HG03108 (cell line): ENCODE measurements at regions not wholly inside any gene's neighbourhood (a gene's known extent, or its start where the extent isn't known, plus 50 kb on each side); places are given as distances from the start of the nearest gene placed in this dataset.

ENCODE experiments used
- ATAC-seq: cut with Tn5 transposase; IDR thresholded peaks from one replicate; pipeline ENCODE4 v1.9.1; 2021; ENCODE audit warnings: moderate library complexity; ENCODE audit not compliant: unreplicated experiment

- ATAC-seq, result no peak
These were observed 170.1 kb upstream of the GRIP1 start for GRCh38 chr12:66848967-66849366.

GRCh38 chr12:66851134-66851533 is 172.3 kb upstream of the GRIP1 start:
- no peak for ATAC-seq

- ATAC-seq, result no peak
These were observed 173.2 kb upstream of the GRIP1 start for GRCh38 chr12:66852091-66852490.

- no peak for ATAC-seq
These were observed 173.9 kb upstream of the GRIP1 start for GRCh38 chr12:66852765-66853164.

GRCh38 chr12:66859751-66860440 is 181.0 kb upstream of the GRIP1 start:
- no peak for ATAC-seq

- no peak for ATAC-seq
These were observed 182.2 kb upstream of the GRIP1 start for GRCh38 chr12:66860752-66861750.

- ATAC-seq, result no peak
These were observed 183.6 kb upstream of the GRIP1 start for GRCh38 chr12:66862356-66862985.

GRCh38 chr12:66863276-66863675 is 184.4 kb upstream of the GRIP1 start:
- no peak for ATAC-seq

GRCh38 chr12:66877925-66878324 is 199.0 kb upstream of the GRIP1 start:
- ATAC-seq, result no peak

- ATAC-seq, result no peak
These were observed 200.5 kb upstream of the GRIP1 start for GRCh38 chr12:66879409-66879808.

GRCh38 chr12:66881386-66881785 is 202.5 kb upstream of the GRIP1 start:
- ATAC-seq, result no peak

GRCh38 chr12:66884091-66884490 is 205.2 kb upstream of the GRIP1 start:
- no peak for ATAC-seq

GRCh38 chr12:66885115-66885875 is 206.4 kb upstream of the GRIP1 start:
- ATAC-seq, result no peak

- no peak for ATAC-seq
These were observed 217.9 kb upstream of the GRIP1 start for GRCh38 chr12:66896797-66897196.

GRCh38 chr12:66898700-66899469 is 220.0 kb upstream of the GRIP1 start:
- ATAC-seq, result no peak

GRCh38 chr12:66899588-66899987 is 220.7 kb upstream of the GRIP1 start:
- no peak for ATAC-seq

- ATAC-seq, result peak; percentile 4
These were observed 221.7 kb upstream of the GRIP1 start for GRCh38 chr12:66900616-66901015.

GRCh38 chr12:66901138-66901932 is 222.5 kb upstream of the GRIP1 start:
- ATAC-seq, result peak; percentile 93

- ATAC-seq, result no peak
These were observed 223.1 kb upstream of the GRIP1 start for GRCh38 chr12:66902020-66902419.
